ENCODE measurements at regions not wholly inside any gene's neighbourhood (a gene's known extent, or its start where the extent isn't known, plus 50 kb on each side); places are given as distances from the start of the nearest gene placed in this dataset.

GRCh38 chr15:95948411-95948810, 382.1 kb upstream of the NR2F2 start:
- in situ Hi-C loops (cut with MboI; ENCODE audit: low sequenced_read_pairs, unreplicated experiment): no loop called here
- no peak for DNase-seq (ENCODE audit: low spot score)
- TF ChIP-seq CTCF (IDR thresholded peaks at IDR 0.05; ENCODE audit: borderline replicate concordance, control extremely low read depth, extremely low read depth, insufficient read depth, missing control alignments): no peak

DNA sequence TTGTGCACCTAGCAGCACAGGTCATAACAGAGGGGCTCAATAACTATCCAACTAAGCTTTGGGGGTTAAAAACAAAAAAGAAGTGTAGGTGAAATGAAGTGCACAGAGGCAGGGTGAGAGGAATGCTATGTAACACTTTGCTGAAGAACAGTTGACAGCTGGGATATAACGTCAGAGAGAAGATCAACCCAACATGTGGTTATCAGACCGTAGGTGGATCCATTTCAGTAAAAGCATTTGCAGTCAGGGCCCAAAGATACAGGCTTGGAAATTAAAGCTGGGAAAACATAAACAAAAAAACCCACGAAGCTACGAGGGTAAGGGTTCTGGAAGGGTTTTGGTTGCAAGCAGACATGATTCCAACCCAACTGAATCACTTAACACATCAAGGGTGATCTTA, 377.5 kb upstream of the NR2F2 start:
- no peak for TF ChIP-seq CTCF (IDR thresholded peaks at IDR 0.05; ENCODE audit: borderline replicate concordance, control extremely low read depth, extremely low read depth, insufficient read depth, missing control alignments)
- no peak for DNase-seq (ENCODE audit: low spot score)
- in situ Hi-C loops (cut with MboI; ENCODE audit: low sequenced_read_pairs, unreplicated experiment): no loop called here

DNA sequence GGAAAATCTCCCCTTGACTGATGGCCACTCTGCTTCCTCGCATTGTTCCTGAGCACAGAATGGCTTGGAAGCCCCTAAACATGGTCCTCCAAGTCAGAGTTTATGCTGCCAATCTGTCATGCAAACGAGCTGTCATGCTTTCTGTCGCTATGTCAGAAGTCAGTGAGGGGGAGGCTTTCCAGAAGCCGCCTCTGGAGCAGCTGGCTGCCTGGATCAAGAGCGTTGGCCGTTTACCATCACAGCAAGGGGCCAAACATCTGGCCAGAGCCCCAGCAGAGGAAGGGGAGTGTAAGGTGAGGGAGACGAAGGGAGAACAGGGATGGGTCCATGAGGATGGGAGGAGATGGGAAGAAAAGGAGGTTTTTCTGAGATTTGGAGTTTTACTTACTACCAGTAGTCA, 372.6 kb upstream of the NR2F2 start:
- DNase-seq (ENCODE audit: low spot score): no peak
- no peak for TF ChIP-seq CTCF (IDR thresholded peaks at IDR 0.05; ENCODE audit: borderline replicate concordance, control extremely low read depth, extremely low read depth, insufficient read depth, missing control alignments)
- in situ Hi-C loops (cut with MboI; ENCODE audit: low sequenced_read_pairs, unreplicated experiment): no loop called here

DNA sequence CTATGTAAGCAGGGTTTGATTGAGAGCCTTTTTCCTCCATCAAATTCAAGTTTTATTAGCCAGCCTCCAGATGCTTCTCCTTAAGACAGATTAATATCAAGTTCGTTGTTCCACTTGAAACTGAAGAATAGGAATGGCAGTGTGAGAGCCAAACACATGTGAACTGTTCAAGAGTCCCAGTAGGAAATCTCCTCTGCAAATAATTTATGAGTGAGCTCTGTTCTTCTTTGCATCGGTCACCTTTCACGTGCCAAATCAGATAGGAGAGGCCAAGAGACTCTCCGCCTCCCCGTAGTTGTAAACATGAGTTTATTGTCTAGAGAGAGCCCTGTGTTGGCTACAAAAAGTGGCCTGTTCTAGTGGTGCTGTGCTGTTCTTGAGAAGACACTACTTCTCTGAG, 372.1 kb upstream of the NR2F2 start:
- in situ Hi-C loops (cut with MboI; ENCODE audit: low sequenced_read_pairs, unreplicated experiment): no loop called here
- DNase-seq (ENCODE audit: low spot score): no peak
- no peak for TF ChIP-seq CTCF (IDR thresholded peaks at IDR 0.05; ENCODE audit: borderline replicate concordance, control extremely low read depth, extremely low read depth, insufficient read depth, missing control alignments)

- no peak for DNase-seq (ENCODE audit: low spot score)
- in situ Hi-C loops (cut with MboI; ENCODE audit: low sequenced_read_pairs, unreplicated experiment): no loop called here
- no peak for TF ChIP-seq CTCF (IDR thresholded peaks at IDR 0.05; ENCODE audit: borderline replicate concordance, control extremely low read depth, extremely low read depth, insufficient read depth, missing control alignments)
Measured at GRCh38 chr15:95968856-95969255, 361.6 kb upstream of the NR2F2 start.

GRCh38 chr15:95970326-95970725, 360.2 kb upstream of the NR2F2 start:
- no peak for DNase-seq (ENCODE audit: low spot score)
- in situ Hi-C loops (cut with MboI; ENCODE audit: low sequenced_read_pairs, unreplicated experiment): no loop called here
- TF ChIP-seq CTCF (IDR thresholded peaks at IDR 0.05; ENCODE audit: borderline replicate concordance, control extremely low read depth, extremely low read depth, insufficient read depth, missing control alignments): no peak

DNA sequence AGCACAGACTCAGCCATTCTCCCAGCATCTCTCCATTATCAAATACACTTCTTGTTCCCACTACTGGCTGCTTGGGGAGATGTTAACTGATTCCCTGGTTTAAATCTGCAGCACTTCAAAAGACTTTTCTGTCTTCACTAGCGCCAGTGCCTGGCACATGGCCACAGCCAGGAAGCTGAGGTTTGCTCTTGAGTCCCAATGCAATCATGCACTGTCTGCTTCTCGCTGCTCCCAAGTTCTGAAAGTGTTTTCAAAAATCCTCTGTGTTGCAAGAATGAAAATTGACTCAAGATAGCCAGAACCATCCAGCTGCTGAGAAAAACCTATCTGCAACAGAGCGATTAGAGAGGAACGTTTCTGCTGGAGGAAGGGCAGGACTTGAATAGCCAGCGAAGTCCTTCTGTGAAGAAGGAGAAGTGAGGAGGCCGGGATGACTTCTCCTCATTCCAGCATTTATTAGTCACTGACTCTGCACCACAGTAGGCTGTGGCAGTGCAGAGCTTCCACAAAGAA, 358.4 kb upstream of the NR2F2 start:
- in situ Hi-C loops (cut with MboI; ENCODE audit: low sequenced_read_pairs, unreplicated experiment): no loop called here
- no peak for DNase-seq (ENCODE audit: low spot score)
- no peak for TF ChIP-seq CTCF (IDR thresholded peaks at IDR 0.05; ENCODE audit: borderline replicate concordance, control extremely low read depth, extremely low read depth, insufficient read depth, missing control alignments)
